GM19035 (cell line): ENCODE measurements at regions not wholly inside any gene's neighbourhood (a gene's known extent, or its start where the extent isn't known, plus 50 kb on each side); places are given as distances from the start of the nearest gene placed in this dataset.

Experiments used
- ATAC-seq: cut with Tn5 transposase; IDR thresholded peaks from one replicate; pipeline ENCODE4 v1.9.1; 2021; ENCODE audit not compliant: unreplicated experiment

DNA sequence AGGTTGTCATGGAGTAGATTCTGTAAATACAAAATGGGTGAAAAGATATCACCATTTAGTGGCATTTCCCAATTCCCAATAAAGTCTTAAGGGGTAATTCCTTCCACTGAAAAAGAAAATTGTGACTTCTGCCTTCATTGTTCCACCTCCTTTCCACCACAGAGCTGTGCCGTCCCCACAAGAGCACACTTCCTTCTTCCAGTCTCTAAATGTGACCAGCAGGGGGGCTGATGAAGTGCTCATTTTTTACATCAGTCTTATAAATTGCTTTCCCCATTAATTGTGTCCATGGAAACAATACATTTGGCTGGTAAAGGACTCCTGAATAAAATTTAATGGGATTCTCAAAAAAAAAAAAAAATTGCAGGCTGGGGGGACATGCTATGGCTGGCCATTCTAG, 260.8 kb upstream of the PSMD7 start:
- ATAC-seq: no peak

DNA sequence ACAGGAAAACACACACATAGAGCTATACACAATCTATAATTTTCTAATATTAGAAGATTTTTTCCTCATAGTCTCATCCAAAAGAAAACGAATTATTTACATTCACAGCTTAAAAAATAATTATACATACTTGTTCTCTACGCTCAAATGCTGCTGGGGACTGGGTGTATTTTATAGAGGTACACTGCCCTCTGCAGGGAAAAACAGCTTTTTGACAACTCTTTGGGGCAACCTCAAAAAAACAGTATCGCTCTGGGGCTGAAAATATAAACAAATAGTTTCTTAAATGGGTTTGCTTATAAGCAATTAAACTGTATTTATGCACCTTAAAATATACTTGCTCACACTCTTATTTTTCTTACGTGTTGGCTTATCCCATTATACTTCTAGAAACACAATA, 261.8 kb upstream of the PSMD7 start:
- no peak for ATAC-seq

DNA sequence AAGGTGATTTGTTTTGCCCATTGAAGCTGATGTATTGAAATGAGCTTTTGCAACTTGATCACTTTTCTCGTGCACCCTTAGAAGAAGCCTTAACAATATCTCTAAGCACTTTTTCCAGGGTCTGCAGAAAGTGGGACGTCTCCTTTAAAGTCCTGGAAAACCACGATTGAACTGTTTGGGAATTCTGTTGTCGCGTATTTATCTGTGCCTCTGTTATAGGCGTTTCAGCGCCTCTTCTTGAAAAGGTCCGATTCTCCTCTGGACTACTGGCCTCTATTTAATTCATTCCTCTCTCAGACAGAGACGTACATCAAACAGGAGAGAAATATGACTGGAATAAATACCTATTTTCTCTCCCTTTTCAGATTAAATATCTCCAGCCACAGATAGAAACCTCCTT, 262.4 kb upstream of the PSMD7 start:
- ATAC-seq: no peak

DNA sequence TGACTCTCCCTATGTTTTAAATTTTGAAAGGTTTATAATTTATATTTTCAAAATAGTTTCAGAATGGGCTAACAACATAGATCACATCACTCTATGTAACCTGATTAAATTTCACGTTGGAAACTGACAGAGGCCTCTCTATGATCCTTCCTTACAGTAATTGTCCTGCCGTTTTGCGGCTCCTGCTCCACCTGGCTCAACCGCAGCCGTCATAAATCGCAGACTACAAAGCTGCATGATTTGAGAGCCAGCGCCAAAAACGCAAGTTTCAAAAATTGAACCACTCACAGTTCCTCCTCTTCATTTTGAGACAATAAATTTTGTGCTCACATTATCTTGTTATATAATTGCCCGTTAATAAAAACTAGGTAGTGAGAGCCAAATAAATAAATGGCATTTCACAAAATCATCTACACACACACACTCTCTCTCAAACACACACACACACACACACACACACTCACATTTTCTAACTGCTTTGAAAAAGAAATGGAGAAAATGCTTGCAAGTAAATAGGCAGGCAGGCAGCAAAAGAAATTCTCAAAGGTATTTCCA, 263.1 kb upstream of the PSMD7 start:
- ATAC-seq: no peak

DNA sequence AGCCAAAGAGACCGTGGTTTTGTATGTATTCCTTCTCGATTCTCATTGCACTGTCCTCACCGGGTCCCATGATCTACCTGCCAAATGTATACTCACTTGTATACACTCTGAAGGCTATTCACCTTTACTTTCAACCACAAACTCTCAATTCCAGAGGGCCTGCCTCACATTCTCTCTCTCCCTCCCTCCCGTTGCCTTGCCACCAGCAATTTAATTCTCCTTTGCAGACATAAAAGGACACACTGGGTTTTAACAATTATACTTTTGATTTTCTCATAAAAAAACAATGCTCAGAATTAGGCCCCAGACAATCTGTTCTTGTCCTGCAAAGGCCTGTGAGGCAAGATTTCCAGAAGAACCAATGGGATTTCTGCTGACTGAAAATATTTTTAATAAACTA, 265.1 kb upstream of the PSMD7 start:
- no peak for ATAC-seq

DNA sequence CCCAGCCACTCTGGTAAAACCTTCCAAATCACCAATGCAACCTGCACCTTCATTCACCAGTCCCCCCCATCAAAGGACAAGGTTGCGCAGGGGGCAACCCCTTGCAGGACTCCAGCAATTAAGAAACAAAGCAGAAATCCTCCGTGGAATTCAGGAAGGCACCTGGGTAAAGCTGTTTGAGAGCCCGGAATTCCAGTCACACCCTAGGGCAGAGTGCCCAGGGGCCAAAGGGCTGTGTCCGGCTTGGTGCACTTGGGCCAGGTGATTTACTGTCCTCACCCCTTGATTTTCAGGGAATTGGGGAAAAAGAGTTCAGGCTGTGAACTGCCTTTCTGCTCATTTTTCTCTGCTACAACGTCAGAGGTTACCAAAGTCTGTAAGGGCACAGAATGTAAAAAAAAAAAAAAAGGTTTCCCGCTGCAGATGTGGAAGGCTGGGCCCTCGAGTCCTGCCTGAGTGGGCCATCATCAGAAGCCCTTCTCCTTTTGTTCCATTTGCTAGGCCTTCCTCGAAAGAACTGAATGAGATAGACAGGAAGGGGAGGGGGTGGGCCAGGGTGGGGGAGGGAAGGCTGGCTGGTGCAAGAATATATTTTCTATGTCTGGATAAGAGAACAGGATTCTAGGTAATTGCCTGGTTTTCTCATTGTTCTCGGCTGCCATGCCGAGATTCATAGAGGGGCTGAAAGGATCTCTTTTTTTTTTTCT, 266.5 kb upstream of the PSMD7 start:
- ATAC-seq: no peak

DNA sequence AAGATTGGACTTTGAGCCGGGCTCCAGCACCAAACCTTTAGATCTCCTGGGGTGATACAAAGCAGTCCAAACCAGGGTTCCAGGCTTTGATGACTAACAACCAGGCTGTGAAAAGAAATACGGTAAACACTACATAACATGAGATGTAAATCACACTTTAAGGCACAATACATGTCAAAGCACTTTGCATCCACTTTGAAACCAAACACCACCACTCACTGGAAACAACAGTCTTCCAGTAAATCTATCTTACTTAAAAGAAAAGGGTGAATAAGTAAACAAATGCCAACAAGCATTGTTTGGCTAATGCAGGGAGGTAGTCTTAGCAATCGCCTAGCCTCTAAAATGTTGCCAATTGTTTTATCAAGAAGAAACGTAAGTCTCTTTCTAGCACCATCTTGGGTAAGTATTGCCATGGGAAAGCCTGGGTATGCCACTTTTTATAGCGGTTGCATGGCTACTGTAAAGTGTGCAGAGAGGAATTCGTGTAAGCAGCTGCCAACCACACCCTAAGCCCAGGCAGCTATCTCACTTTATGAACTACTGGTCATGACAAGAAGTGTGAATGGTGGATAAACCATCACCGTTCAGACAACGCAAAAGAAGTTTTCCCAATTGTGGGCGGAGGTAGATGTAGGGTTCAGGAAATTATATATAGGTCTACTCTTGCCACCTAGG, 267.4 kb upstream of the PSMD7 start:
- ATAC-seq: no peak

DNA sequence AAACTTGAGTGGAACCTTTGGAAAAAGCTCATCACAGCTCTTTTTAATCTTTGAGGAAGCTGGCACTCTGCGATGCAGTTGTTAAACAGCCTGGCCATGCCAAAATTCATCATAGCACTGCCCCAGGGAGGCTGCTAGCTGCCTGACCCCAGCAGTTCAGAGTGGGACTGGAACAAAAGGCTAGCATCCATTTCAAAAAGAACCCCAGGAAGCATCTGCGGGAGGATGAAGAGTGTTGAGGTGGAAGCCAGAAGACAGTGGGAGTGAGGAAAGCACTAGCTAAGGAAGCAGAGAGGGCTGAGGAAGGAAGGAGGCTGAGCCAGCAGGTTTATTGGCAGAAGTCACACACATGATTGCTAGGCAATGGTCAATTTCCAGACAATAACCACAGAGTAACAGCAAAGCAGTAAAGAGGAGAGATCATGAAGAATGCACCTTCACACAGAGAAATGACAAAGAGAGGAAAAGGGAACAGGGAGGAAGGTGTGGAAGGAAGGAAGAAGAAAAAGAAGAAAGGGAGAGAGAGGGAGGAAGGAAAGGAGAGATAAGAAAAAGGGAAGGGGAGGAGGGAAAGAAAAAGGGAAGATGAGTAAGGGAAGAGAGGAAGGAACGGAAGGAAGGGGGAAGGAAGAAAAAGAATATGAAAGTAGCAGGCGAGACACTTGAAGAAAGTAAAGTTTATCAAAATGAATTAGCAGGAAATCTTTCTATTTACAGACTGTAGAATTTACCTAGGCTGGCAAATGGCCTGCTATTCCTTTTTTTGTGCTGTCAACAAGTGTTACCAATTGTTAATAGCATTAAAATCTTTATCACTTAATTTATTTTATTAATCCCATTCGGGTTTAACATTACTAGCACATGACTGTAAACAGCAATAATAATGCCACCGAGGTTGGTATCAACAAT, 270.0 kb upstream of the PSMD7 start:
- ATAC-seq: no peak

DNA sequence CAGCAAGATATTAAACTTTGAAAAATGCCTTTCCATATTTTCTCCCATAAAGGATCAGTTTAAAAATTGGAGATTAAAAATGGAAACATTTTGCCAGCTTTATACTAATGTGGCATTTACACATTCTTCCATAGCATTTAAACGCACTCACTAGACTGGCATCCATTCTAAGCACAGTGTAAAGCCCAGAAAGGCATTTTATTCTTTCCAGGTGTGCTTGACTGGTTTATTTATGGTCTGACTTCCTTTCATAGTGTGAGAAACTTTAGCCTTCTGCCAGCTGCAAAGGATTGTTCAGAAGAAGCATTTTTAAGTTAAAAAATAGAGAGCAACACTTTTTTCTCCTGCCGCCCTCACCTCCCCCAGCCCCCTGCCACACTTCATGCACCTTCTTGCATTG, 271.7 kb upstream of the PSMD7 start:
- no peak for ATAC-seq

DNA sequence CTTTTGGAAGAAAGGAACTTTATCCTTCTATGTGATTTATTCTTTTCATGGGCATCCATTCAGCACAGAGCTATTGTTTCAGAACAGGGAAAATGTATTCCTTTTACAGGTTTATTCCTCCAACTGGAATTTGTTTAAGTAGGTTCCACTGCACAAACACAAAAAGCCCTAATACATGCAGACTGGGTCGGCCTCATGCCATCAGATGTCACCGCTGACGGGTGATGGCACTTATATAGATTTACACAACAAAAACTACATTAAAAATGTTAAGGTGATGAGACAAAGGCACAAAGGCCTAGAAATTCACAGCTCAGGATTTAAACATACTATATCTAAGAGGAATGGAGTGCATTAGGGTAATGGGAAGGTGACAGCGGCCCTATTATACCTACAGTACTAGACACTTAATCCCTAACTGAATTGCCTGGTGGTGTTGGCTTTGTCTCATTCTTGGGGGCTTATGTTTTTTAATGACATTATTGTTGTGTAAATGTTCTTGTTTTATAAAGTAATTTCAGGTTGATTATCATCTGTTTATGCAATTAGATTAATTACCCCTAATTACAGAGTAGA, 276.4 kb upstream of the PSMD7 start:
- no peak for ATAC-seq

DNA sequence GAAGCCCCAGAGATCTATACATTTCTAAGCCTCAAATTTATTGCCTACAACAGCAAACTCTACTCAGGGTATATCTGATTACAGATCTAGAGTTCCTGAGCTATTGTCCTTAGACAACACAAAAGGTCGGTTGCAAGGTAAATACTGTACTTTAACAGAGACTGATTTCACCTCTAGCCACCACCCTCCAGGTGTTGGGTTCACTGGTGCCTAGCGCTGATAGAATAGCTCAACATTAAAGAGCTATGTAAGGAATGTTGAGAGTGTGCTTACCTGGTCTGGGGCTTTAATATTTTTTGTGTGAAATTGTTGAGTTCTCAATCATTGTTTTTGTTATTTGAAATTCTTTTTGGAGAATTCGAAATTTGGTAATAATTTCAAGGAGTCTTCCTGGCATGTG, 277.0 kb upstream of the PSMD7 start:
- ATAC-seq: no peak

DNA sequence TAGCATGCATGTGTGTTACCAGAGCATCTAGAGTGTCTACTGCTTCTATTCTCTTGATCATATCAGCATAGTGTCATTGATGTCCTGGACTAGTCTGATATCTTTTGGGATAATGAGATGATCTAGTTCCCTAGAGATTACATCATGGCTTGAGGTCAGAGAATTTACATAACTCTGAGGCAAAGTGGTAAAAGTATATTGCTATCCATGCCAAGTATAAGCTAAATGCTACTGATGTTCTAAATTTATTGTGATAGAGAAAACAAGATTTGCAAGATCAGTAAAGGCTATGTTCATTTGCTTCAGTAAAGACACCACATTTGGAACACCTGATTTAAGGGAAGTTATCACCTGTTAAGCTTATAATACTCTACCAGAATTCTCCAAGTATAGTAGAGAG, 280.7 kb upstream of the PSMD7 start:
- no peak for ATAC-seq

DNA sequence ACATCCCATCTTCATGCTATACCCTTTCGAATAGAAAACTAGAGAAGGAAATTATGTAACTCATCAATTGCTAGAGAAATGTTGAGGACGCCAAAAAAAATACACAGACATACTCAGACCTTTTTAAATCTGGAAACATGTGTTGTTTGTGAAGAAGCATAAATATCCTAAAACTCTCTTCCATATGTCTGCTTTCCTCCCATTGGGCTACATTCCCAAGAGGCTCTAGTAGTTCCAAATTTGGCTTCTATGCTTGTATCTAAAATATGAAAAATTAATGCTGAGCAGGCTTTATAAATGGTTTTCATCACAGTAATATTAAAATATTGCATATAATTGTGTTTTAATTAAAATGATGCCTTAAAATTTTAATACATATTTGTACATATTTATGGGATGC, 297.9 kb upstream of the PSMD7 start:
- no peak for ATAC-seq

DNA sequence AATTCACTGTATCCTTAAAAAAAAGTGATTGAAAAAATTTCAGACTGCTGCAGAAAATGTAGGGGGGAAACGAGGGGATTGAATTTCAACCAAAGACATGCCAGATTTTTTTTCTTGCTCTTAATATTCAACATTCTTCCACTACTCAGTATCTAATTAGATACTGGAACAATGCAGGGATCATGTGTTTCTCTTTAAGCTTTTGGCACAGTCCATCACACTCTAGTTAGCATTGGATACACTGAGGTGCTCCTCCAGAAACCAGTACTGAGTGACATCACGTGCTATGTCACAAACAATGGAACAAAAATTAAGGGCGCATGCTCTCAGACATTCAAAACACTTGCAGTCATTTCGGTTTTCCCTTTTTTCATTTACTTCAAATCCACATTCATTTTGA, 298.6 kb upstream of the PSMD7 start:
- ATAC-seq: no peak

DNA sequence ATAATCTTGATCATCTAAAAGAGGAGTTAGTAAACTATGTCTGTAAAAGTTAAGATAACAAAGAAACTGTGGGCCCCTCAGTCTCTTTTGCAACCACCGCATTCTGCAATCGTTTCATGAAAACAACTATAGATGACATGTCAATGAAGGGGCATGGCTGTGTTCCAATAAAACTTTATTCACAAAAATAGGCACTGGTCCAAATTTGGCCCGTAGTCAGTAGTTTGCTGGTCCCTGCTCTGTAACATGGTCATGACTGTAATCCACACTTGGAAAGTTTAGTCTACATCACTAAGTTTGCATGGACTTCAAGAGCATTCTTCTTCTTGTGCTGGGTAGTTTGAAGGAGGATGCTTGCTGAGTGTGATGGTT, 299.3 kb upstream of the PSMD7 start:
- no peak for ATAC-seq

DNA sequence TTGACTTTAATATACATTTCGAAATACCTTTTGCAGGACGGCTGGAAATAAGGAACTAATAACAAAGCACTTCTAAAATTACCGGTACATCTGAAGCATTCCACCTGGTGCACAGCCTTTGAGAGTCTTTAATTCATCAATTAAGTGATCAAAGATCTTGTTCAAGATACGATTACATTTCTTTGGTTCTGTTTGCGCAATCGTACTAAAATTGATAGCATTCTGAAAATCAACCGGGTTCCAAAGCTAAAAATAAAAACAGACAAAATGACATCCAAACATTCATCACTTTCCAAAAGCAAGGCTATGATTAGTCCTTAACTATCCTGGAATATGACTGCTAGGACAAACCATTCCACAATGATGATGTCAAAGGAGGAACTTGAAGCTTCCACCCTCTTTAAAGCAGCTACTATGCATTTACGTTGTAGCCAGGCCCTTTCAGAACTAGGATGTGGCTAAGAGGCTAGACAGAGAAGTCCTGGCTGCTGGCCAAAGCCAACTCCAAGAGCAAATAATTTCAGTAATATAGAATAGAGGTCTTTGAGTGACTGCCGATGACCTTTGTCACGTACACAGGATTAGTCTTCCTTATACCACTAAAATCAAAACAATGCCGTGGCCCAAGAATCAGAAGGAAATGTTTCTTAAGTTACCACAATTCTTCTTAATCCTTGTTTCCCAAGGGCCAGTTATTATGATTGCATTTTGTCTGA, 299.8 kb upstream of the PSMD7 start:
- ATAC-seq: no peak

DNA sequence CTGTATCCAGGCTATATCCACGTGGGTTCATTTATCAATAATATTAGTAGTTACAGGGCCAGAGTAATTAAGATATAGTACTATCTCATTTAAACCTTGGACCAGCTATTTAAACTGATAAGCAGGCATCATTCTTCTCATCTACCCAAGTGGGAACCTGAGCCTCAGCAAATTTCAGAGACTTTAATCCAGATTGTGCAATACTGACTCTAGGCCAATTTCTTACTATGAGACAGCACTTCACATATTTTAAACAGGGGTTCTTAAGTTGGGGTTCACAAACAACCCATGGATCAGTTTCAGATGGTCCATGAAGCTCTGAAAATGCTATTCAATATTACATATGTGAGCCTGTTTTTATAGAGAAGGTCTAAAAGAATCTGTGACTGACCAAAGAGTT, 302.7 kb upstream of the PSMD7 start:
- no peak for ATAC-seq

DNA sequence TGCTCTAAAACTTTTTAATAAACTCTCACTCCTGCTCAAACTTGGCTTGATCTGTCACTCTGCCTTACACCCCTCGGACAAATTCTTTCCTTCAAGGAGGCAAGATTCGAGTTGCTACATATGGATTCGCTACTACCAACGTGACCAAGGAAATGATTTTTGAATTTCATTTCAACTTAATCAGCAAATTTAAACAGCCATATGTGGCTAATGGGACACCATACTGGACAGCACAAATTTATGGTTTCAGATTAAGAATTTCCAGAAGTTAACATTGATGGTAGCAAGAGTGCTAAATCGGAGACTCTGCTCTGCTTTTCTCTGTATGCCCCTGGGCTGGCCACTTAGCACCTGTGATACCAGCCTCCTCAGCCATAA, 318.2 kb upstream of the PSMD7 start:
- ATAC-seq: no peak

DNA sequence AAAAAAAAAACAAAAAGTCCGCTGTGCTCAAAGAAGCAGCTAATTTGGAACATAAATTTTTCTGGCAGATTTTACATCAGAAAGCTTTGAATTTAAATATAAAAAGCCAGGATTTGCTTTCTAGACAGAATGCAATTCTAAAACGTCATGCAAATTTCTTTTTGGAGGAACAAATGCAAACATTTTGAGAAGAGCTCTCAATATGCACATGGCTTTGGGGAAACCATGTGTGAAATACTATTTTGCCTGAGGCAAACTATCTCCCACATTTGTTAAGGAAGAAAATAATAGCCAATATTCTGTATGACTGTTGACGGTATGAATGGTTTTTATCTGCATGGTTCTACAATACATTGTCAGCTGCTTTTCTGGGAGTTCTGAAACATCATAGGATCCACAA, 320.0 kb upstream of the PSMD7 start:
- ATAC-seq: no peak

DNA sequence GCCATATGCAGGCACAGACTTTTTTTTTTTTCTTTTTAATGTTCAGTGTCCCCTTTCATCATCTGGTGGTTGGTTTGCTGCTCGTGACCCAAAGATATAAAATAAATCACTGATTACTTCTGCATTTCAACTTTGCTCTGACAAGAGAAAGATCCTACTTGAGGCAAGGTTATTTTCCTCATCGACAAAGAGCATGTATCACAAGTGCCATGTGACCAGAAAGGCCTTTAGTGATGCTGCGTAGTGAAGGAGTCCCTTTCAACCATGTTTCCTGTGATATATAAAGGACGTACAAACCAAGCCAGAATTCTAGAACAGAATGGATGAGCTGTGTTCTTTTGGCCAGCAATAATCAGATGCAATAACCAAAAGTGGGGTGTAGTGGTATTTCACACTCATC, 323.4 kb upstream of the PSMD7 start:
- no peak for ATAC-seq

DNA sequence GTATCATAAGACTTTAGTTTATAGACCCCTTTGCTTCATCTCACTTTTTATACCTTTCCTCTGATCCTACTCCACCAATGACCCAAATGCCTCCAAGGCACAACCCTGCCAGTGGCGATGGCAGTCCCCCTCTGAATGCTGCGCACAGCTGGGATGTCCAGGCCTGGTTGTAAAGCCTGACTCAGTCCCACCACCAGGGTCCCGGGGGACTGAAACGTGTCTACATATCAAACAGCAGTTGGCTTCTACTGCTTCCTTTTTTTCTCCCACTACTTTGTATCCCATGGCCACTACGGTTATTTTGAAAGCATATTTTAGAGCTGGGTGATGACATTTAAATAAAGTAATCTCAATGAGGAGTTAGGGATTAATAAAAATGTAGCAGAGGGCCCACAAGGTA, 329.8 kb upstream of the PSMD7 start:
- no peak for ATAC-seq
